ENCODE measurements at regions not wholly inside any gene's neighbourhood (a gene's known extent, or its start where the extent isn't known, plus 50 kb on each side); places are given as distances from the start of the nearest gene placed in this dataset.
"Not testable (repeated sequence)": the region's sequence is repeated elsewhere in the genome, so short reads cannot be mapped to it uniquely, and the experiment has no call there.

GRCh38 chr21:17270229-17270628, 242.6 kb upstream of the CXADR start:
- no peak overlapping the region for H3K4me3 ChIP-seq (replicated peaks; ENCODE audit: low read depth, low read length)
- DNase-seq (ENCODE audit: low read depth), result peak; percentile 73
- peak; percentile 39 for TF ChIP-seq CTCF (IDR thresholded peaks at IDR 0.05; ENCODE audit: low read length, missing control alignments)

GRCh38 chr21:17279663-17280062, 233.2 kb upstream of the CXADR start:
- TF ChIP-seq CTCF (IDR thresholded peaks at IDR 0.05; ENCODE audit: low read length, missing control alignments), result no peak
- H3K4me3 ChIP-seq (replicated peaks; ENCODE audit: low read depth, low read length), result no peak overlapping the region
- DNase-seq (ENCODE audit: low read depth), result no peak

- H3K4me3 ChIP-seq (replicated peaks; ENCODE audit: low read depth, low read length); DNase-seq (ENCODE audit: low read depth): not testable (repeated sequence)
Measured at GRCh38 chr21:17293016-17293562, 219.8 kb upstream of the CXADR start.

GRCh38 chr21:17295997-17296396, 216.8 kb upstream of the CXADR start:
- no peak for DNase-seq (ENCODE audit: low read depth)
- no peak overlapping the region for H3K4me3 ChIP-seq (replicated peaks; ENCODE audit: low read depth, low read length)
- TF ChIP-seq CTCF (IDR thresholded peaks at IDR 0.05; ENCODE audit: low read length, missing control alignments), result no peak

GRCh38 chr21:17299576-17299975, 213.3 kb upstream of the CXADR start:
- DNase-seq (ENCODE audit: low read depth); H3K4me3 ChIP-seq (replicated peaks; ENCODE audit: low read depth, low read length): not testable (repeated sequence)

- not testable (repeated sequence) for DNase-seq (ENCODE audit: low read depth); H3K4me3 ChIP-seq (replicated peaks; ENCODE audit: low read depth, low read length)
Measured at GRCh38 chr21:17327715-17328114, 185.1 kb upstream of the CXADR start.

- H3K4me3 ChIP-seq (replicated peaks; ENCODE audit: low read depth, low read length), result no peak overlapping the region
- no peak for TF ChIP-seq CTCF (IDR thresholded peaks at IDR 0.05; ENCODE audit: low read length, missing control alignments)
- DNase-seq (ENCODE audit: low read depth), result no peak
Measured at GRCh38 chr21:17334484-17334883, 178.4 kb upstream of the CXADR start.

GRCh38 chr21:17340081-17340480, 172.8 kb upstream of the CXADR start:
- TF ChIP-seq CTCF (IDR thresholded peaks at IDR 0.05; ENCODE audit: low read length, missing control alignments), result no peak

GRCh38 chr21:17343055-17343454, 169.8 kb upstream of the CXADR start:
- no peak for TF ChIP-seq CTCF (IDR thresholded peaks at IDR 0.05; ENCODE audit: low read length, missing control alignments)
- DNase-seq (ENCODE audit: low read depth), result peak; percentile 35
- H3K4me3 ChIP-seq (replicated peaks; ENCODE audit: low read depth, low read length), result no peak overlapping the region

More at GRCh38 chr21:17340081-17340480, 172.8 kb upstream of the CXADR start:
- H3K4me3 ChIP-seq (replicated peaks; ENCODE audit: low read depth, low read length), result no peak overlapping the region
- DNase-seq (ENCODE audit: low read depth), result no peak

Measured in fibroblast of pulmonary artery (primary cell).